HG03469 (cell line): ENCODE measurements at regions not wholly inside any gene's neighbourhood (a gene's known extent, or its start where the extent isn't known, plus 50 kb on each side); places are given as distances from the start of the nearest gene placed in this dataset.

Experiments used
- ATAC-seq: cut with Tn5 transposase; IDR thresholded peaks from one replicate; pipeline ENCODE4 v1.9.1; 2021; ENCODE audit warnings: mild to moderate bottlenecking, moderate library complexity, moderate number of reproducible peaks; ENCODE audit not compliant: unreplicated experiment

- ATAC-seq: no peak
Measured at GRCh38 chr7:116083796-116084195, 53.2 kb upstream of the TFEC start.

- no peak for ATAC-seq
Measured at GRCh38 chr7:116086547-116087045, 56.0 kb upstream of the TFEC start.

GRCh38 chr7:116087291-116087690, 56.7 kb upstream of the TFEC start:
- no peak for ATAC-seq

- no peak for ATAC-seq
Measured at GRCh38 chr7:116087984-116088383, 57.4 kb upstream of the TFEC start.

GRCh38 chr7:116089293-116089692, 58.7 kb upstream of the TFEC start:
- no peak for ATAC-seq

- no peak for ATAC-seq
Measured at GRCh38 chr7:116093516-116094301, 63.1 kb upstream of the TFEC start.

GRCh38 chr7:116095396-116095795, 64.8 kb upstream of the TFEC start:
- ATAC-seq: no peak

- ATAC-seq: no peak
Measured at GRCh38 chr7:116097365-116098009, 66.9 kb upstream of the TFEC start.

- ATAC-seq: no peak
Measured at GRCh38 chr7:116098175-116098574, 67.6 kb upstream of the TFEC start.

GRCh38 chr7:116100626-116101025, 70.1 kb upstream of the TFEC start:
- ATAC-seq: no peak

GRCh38 chr7:116101704-116102103, 71.1 kb upstream of the TFEC start:
- no peak for ATAC-seq

- ATAC-seq: no peak
Measured at GRCh38 chr7:116111475-116111874, 80.9 kb upstream of the TFEC start.

- ATAC-seq: no peak
Measured at GRCh38 chr7:116113310-116113709, 82.7 kb upstream of the TFEC start.

- no peak for ATAC-seq
Measured at GRCh38 chr7:116120839-116121238, 89.5 kb upstream of the TES start.

GRCh38 chr7:116122972-116123595, 87.3 kb upstream of the TES start:
- no peak for ATAC-seq

GRCh38 chr7:116128139-116128538, 82.2 kb upstream of the TES start:
- no peak for ATAC-seq

GRCh38 chr7:116135306-116135705, 75.0 kb upstream of the TES start:
- ATAC-seq: no peak

GRCh38 chr7:116138202-116138801, 72.0 kb upstream of the TES start:
- peak; percentile 93 for ATAC-seq

- no peak for ATAC-seq
Measured at GRCh38 chr7:116139007-116139406, 71.3 kb upstream of the TES start.

- no peak for ATAC-seq
Measured at GRCh38 chr7:116139807-116140206, 70.5 kb upstream of the TES start.

GRCh38 chr7:116142374-116142773, 68.0 kb upstream of the TES start:
- no peak for ATAC-seq
